ENCODE measurements at regions not wholly inside any gene's neighbourhood (a gene's known extent, or its start where the extent isn't known, plus 50 kb on each side); places are given as distances from the start of the nearest gene placed in this dataset.

DNA sequence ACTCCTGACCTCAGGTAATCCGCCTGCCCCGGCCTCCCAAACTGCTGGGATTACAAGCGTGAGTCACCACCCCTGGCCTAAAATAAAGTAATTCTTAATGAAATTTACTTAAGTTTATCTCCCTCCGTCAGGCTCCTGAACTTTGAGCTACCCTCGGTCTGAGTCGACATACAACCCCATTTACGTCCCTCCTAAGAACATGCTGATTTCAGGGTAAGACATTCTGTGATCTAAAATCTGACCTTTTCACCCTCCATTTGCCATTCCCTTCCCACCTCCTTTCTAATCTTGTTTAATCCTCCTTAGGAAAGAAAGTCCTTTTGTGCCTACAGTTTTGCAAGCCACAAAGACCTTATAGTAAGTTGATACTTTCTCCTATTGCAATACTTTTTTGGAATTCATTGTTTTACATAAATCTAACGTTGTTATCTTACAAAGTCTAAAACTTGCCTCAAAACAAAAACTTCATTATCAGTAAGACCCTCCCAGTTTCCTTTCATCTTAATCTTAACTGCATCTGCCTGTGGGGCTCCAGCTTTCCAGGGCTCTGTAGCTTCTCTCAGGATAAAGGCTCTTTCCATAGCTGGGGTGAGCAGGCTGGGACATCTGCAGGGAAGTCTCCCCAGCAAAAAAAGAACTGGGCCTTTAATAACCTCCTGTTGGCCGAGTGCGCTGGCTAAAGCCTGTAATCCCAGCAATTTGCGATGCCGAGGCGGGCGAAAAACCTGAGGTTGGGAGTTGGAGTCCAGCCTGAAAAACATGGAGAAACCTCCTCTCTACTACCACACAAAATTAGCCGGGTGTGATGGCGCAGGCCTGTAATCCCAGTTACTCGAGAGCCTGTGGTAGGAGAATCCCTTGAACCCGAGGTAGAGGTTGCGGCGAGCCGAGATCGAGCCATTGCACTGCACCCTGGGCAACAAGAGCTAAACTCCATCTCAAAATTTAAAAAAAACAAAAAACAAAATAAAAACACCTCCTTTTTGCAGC is 143.1 kb downstream of the ZNF737 start:
- intact Hi-C loops (cut with DNase I), result no loop called here
- Histone ChIP-seq H3K27me3 (no peaks in the 10 kb centered on the region), H3K9me3 (no peaks in the 10 kb centered on the region), H3K4me1 (ENCODE audit: insufficient read depth) (no peaks in the 10 kb centered on the region), H3K27ac (peak overlapping the region; percentile 32 to 91), H3K36me3 (no peaks in the 10 kb centered on the region), H3K4me3 (peak overlapping the region; percentile 64)
- peak; percentile 5 to 57 (median 29) for DNase-seq
- WGBS, 3 donors, result 34 to 56% (median 40%) methylated on average over 22 of the region's 22 CpGs
- TF ChIP-seq EP300 (IDR thresholded peaks at IDR 0.05) (no peak), POLR2A (IDR thresholded peaks at IDR 0.05) (no peak)
- TF ChIP-seq, protein P1, sequence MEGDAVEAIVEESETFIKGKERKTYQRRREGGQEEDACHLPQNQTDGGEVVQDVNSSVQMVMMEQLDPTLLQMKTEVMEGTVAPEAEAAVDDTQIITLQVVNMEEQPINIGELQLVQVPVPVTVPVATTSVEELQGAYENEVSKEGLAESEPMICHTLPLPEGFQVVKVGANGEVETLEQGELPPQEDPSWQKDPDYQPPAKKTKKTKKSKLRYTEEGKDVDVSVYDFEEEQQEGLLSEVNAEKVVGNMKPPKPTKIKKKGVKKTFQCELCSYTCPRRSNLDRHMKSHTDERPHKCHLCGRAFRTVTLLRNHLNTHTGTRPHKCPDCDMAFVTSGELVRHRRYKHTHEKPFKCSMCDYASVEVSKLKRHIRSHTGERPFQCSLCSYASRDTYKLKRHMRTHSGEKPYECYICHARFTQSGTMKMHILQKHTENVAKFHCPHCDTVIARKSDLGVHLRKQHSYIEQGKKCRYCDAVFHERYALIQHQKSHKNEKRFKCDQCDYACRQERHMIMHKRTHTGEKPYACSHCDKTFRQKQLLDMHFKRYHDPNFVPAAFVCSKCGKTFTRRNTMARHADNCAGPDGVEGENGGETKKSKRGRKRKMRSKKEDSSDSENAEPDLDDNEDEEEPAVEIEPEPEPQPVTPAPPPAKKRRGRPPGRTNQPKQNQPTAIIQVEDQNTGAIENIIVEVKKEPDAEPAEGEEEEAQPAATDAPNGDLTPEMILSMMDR (IDR thresholded peaks at IDR 0.05), result no peak

GRCh38 chr19:20416661-20417060 is 148.9 kb downstream of the ZNF737 start:
- intact Hi-C loops (cut with DNase I), result no loop called here
- no peak for DNase-seq
- 69 to 78% (median 78%) methylated on average over 1 of the region's 1 CpG for WGBS, 3 donors
- Histone ChIP-seq H3K4me3 (no peak overlapping the region), H3K27ac (no peak overlapping the region), H3K4me1 (ENCODE audit: insufficient read depth) (peaks cover 2% of the 10 kb centered on the region), H3K9me3 (no peaks in the 10 kb centered on the region), H3K36me3 (no peaks in the 10 kb centered on the region), H3K27me3 (no peaks in the 10 kb centered on the region)
- TF ChIP-seq EP300 (IDR thresholded peaks at IDR 0.05), result no peak
- no peak for TF ChIP-seq POLR2A (IDR thresholded peaks at IDR 0.05)
- TF ChIP-seq, protein P1 (IDR thresholded peaks at IDR 0.05), result no peak

GRCh38 chr19:20414120-20414519 is 151.5 kb downstream of the ZNF737 start:
- WGBS, 3 donors, result 83 to 91% (median 89%) methylated on average over 2 of the region's 2 CpGs
- no peak for DNase-seq
- no peaks in the 10 kb centered on the region for H3K9me3 ChIP-seq
- no peaks in the 10 kb centered on the region for H3K36me3 ChIP-seq
- no peak overlapping the region for H3K4me3 ChIP-seq
- intact Hi-C loops (cut with DNase I), result no loop called here
- peaks cover 2% of the 10 kb centered on the region for H3K4me1 ChIP-seq (ENCODE audit: insufficient read depth)
- TF ChIP-seq POLR2A (IDR thresholded peaks at IDR 0.05) (no peak), EP300 (IDR thresholded peaks at IDR 0.05) (no peak)
- TF ChIP-seq, protein P1 (IDR thresholded peaks at IDR 0.05), result no peak
- H3K27ac ChIP-seq, result no peak overlapping the region
- H3K27me3 ChIP-seq, result no peaks in the 10 kb centered on the region

DNA sequence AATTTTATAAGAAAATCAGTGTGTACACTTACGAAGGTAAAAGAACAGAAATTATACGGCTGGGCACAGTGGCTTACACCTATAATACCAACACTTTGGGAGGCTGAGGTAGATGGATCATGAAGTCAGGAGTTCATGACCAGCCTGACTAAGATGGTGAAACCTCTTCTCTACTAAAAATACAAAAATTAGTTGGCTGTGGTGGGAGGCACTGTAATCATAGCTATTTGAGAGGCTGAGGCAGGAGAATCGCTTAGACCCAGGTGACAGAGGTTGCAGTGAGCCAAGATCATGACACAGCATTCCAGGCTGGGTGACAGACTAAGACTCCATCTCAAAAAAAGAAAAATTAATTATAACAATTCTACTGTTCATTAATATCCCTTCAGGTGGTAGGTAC is 151.9 kb downstream of the ZNF737 start:
- DNase-seq, result no peak
- H3K4me3 ChIP-seq, result no peak overlapping the region
- 89 to 94% (median 91%) methylated on average over 3 of the region's 3 CpGs for WGBS, 3 donors
- H3K36me3 ChIP-seq, result no peaks in the 10 kb centered on the region
- no peak overlapping the region for H3K27ac ChIP-seq
- TF ChIP-seq EP300 (IDR thresholded peaks at IDR 0.05), result no peak
- TF ChIP-seq POLR2A (IDR thresholded peaks at IDR 0.05), result no peak
- TF ChIP-seq, protein P1 (IDR thresholded peaks at IDR 0.05), result no peak
- H3K4me1 ChIP-seq (ENCODE audit: insufficient read depth), result peaks cover 2% of the 10 kb centered on the region
- H3K9me3 ChIP-seq, result no peaks in the 10 kb centered on the region
- intact Hi-C loops (cut with DNase I), result no loop called here
- H3K27me3 ChIP-seq, result no peaks in the 10 kb centered on the region

Measured in ovary (tissue), 7 donors.